HFF-Myc (cell line): ENCODE measurements at regions not wholly inside any gene's neighbourhood (a gene's known extent, or its start where the extent isn't known, plus 50 kb on each side); places are given as distances from the start of the nearest gene placed in this dataset.

Source experiments
- DNase-seq: peaks from one replicate; pipeline ENCODE4 v3.0.0-alpha.2; 2011; ENCODE audit warnings: low read depth; ENCODE audit errors: extremely low read depth
- H3K4me3 ChIP-seq: replicated peaks from 2 replicates; pipeline ENCODE4 v1.5.1; 2011; ENCODE audit warnings: low read depth, mild to moderate bottlenecking, control low read depth, low read length
- TF ChIP-seq, protein P1 (sequence below): IDR thresholded peaks from 2 replicates; pipeline ENCODE4 v1.5.1; 2012; ENCODE audit warnings: mild to moderate bottlenecking, low read depth, low read length, control low read depth; ENCODE audit errors: missing control alignments

DNA sequence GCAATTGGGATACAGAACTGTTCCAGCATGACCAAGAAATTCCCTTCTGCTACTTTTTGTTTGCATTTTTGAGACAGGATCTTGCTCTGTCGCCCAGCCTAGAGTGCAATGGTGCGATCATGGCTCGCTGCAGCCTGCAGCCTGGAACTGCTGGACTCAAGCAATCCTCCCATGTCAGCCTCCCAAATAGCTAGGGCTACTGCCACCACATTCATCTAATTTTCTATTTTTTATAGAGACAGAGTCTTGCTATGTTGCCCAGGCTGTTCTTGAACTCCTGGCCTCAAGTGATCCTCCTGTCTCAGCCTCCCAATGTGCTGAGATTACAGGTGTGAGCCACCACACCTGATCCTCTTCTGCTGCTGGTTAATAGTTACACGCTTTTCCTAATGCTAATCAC lies 204.9 kb downstream of the SOX4 start:
- TF ChIP-seq, protein P1, sequence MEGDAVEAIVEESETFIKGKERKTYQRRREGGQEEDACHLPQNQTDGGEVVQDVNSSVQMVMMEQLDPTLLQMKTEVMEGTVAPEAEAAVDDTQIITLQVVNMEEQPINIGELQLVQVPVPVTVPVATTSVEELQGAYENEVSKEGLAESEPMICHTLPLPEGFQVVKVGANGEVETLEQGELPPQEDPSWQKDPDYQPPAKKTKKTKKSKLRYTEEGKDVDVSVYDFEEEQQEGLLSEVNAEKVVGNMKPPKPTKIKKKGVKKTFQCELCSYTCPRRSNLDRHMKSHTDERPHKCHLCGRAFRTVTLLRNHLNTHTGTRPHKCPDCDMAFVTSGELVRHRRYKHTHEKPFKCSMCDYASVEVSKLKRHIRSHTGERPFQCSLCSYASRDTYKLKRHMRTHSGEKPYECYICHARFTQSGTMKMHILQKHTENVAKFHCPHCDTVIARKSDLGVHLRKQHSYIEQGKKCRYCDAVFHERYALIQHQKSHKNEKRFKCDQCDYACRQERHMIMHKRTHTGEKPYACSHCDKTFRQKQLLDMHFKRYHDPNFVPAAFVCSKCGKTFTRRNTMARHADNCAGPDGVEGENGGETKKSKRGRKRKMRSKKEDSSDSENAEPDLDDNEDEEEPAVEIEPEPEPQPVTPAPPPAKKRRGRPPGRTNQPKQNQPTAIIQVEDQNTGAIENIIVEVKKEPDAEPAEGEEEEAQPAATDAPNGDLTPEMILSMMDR, result no peak
- DNase-seq, result no peak
- no peak overlapping the region for H3K4me3 ChIP-seq

DNA sequence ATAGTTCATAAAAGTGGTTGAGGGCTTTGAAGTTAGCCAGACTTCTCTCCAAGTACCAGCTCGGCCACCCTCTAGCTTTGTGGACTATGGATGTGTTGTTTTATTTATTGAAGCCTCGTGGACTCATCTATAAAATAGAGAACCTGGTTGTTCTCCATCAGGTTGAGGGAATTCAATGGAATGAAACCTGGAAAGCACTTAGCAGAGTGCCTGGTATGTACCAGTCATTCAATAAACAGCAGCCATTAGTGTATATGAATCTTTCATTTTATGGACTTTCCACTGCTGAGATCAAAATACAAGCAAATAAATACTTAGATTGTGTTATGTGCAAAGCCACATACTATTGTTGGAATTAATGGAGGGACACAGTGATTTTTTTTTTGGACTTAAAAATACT lies 206.8 kb downstream of the SOX4 start:
- no peak for DNase-seq
- H3K4me3 ChIP-seq, result no peak overlapping the region
- TF ChIP-seq, protein P1, result no peak

GRCh38 chr6:21800948-21801438 lies 207.4 kb downstream of the SOX4 start:
- no peak for DNase-seq
- no peak overlapping the region for H3K4me3 ChIP-seq
- TF ChIP-seq, protein P1, result no peak

DNA sequence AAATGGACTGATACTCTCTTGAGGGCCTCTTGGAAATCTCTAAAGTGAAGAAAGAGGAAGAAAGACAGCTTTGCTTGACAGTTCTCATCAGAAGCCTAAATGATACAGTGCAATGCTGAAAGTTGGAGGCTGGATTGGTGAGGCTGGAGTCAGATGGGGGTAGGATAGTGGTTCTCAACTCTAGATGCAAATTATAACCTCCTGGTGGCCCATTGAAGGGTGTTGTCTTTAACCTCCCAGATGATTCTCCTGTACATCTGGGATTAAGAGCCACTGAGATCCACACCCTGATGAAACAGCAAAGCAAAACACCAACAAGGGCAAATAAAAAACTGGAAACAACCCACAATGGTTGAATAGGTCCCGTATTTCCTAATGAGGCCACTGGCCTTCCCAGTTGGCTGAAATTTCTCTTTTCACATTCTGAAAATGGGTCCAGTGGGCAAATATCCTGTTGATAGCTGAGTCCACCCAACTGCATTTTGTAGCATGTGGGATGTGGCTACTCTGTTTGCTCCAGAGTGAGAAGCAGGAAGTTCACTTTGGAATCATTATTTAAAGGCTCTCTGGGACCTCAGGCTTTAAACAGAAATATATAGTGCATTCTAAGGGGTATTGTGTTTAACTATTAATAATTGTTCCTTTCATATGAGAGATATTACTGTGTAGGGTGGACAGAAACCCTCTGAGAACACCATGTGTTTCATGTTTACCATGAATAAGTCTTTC lies 208.1 kb downstream of the SOX4 start:
- TF ChIP-seq, protein P1, result no peak
- no peak overlapping the region for H3K4me3 ChIP-seq
- no peak for DNase-seq

GRCh38 chr6:21802175-21802822 lies 208.7 kb downstream of the SOX4 start:
- no peak for DNase-seq
- no peak overlapping the region for H3K4me3 ChIP-seq
- TF ChIP-seq, protein P1, result no peak

- no peak for DNase-seq
- TF ChIP-seq, protein P1, result no peak
- no peak overlapping the region for H3K4me3 ChIP-seq
These were observed 211.5 kb downstream of the SOX4 start for GRCh38 chr6:21804941-21805610.
